Smooth muscle cell (in vitro differentiated cells): ENCODE measurements at regions not wholly inside any gene's neighbourhood (a gene's known extent, or its start where the extent isn't known, plus 50 kb on each side); places are given as distances from the start of the nearest gene placed in this dataset.

Source experiments
- DNase-seq: peaks from one replicate; lab custom pipeline; 2025; ENCODE audit not compliant: unreplicated experiment; lab: John Stamatoyannopoulos, UW
- H2AFZ ChIP-seq: fragments of 200-600 bp; sonication (generic); 2 replicates; pipeline ENCODE4 v1.6.0; 2016; ENCODE audit warnings: antibody characterized with exemption, low read depth, mild to moderate bottlenecking
- H3F3A ChIP-seq: fragments of 200-600 bp; sonication (generic); 2 replicates; pipeline ENCODE4 v1.6.0; 2017; ENCODE audit warnings: antibody characterized with exemption, low read depth
- H3K27ac ChIP-seq: fragments of 200-600 bp; sonication (generic); 2 replicates; pipeline ENCODE4 v1.5.1; 2016; ENCODE audit warnings: low read depth, mild to moderate bottlenecking
- H3K27me3 ChIP-seq: fragments of 200-600 bp; sonication (generic); 2 replicates; pipeline ENCODE4 v1.6.1; 2016; ENCODE audit warnings: low read depth, mild to moderate bottlenecking
- H3K36me3 ChIP-seq: fragments of 200-600 bp; sonication (generic); 2 replicates; pipeline ENCODE4 v1.5.1; 2016; ENCODE audit warnings: low read depth
- H3K4me1 ChIP-seq: fragments of 200-600 bp; sonication (generic); 2 replicates; pipeline ENCODE4 v1.5.1; 2016; ENCODE audit warnings: low read depth
- H3K4me2 ChIP-seq: fragments of 200-600 bp; sonication (generic); 2 replicates; pipeline ENCODE4 v1.6.0; 2016; ENCODE audit warnings: mild to moderate bottlenecking
- H3K4me3 ChIP-seq: fragments of 200-600 bp; sonication (generic); 2 replicates; pipeline ENCODE4 v1.5.1; 2016; ENCODE audit warnings: mild to moderate bottlenecking
- H3K79me2 ChIP-seq: fragments of 200-600 bp; sonication (generic); 2 replicates; pipeline ENCODE4 v1.6.0; 2016; ENCODE audit warnings: low read depth, mild to moderate bottlenecking
- H3K9ac ChIP-seq: fragments of 200-600 bp; sonication (generic); 2 replicates; pipeline ENCODE4 v1.6.0; 2016; ENCODE audit warnings: low read depth
- H3K9me3 ChIP-seq: fragments of 200-600 bp; sonication (generic); replicated peaks from 2 replicates; pipeline ENCODE4 v1.5.1; 2016; ENCODE audit warnings: low read depth
- H4K20me1 ChIP-seq: fragments of 200-600 bp; sonication (generic); 2 replicates; pipeline ENCODE4 v1.6.0; 2016; ENCODE audit warnings: low read depth
- WGBS: methylation state at CpG from one replicate; pipeline ENCODE4 v1.1.7; 2016; ENCODE audit warnings: low lambda C conversion rate; 5-methylcytosine and 5-hydroxymethylcytosine counted together
- TF ChIP-seq, protein P1 (sequence below): fragments of 200-600 bp; sonication (generic); IDR thresholded peaks from 2 replicates; pipeline ENCODE4 v1.5.1; 2017; ENCODE audit warnings: borderline replicate concordance, mild to moderate bottlenecking, antibody characterized with exemption; ENCODE audit not compliant: insufficient read depth, poor library complexity, severe bottlenecking

DNA sequence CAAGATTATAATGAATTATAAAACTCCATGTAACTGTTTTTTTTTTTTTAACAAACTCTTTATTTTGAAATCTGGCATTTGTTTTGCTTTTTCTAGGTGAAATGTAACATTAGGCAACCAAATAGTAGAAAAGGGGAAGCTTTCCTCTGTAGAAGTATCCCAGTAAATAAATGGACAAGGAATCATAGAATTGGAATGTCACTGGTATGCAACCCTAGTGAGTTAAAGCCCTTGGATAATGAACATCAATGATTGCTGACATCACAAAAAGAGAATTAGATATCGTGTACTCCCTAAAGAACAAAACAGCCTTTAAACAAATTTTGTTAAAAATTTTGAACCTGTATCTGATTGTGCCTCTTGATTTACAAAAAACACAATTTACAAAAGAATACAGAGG lies 93.9 kb upstream of the OGFRL1 start:
- Histone ChIP-seq H3K4me3 (no peak overlapping the region), H3K27me3 (no peaks in the 10 kb centered on the region), H2AFZ (peak overlapping the region; percentile 30), H3K9me3 (no peaks in the 10 kb centered on the region), H4K20me1 (no peaks in the 10 kb centered on the region), H3K79me2 (no peaks in the 10 kb centered on the region), H3K9ac (no peak overlapping the region), H3K27ac (peak overlapping the region; percentile 100), H3K4me1 (peaks cover 21% of the 10 kb centered on the region), H3K4me2 (peak overlapping the region; percentile 84), H3K36me3 (no peaks in the 10 kb centered on the region), H3F3A (peaks cover 27% of the 10 kb centered on the region)
- DNase-seq, result no peak
- TF ChIP-seq, protein P1, sequence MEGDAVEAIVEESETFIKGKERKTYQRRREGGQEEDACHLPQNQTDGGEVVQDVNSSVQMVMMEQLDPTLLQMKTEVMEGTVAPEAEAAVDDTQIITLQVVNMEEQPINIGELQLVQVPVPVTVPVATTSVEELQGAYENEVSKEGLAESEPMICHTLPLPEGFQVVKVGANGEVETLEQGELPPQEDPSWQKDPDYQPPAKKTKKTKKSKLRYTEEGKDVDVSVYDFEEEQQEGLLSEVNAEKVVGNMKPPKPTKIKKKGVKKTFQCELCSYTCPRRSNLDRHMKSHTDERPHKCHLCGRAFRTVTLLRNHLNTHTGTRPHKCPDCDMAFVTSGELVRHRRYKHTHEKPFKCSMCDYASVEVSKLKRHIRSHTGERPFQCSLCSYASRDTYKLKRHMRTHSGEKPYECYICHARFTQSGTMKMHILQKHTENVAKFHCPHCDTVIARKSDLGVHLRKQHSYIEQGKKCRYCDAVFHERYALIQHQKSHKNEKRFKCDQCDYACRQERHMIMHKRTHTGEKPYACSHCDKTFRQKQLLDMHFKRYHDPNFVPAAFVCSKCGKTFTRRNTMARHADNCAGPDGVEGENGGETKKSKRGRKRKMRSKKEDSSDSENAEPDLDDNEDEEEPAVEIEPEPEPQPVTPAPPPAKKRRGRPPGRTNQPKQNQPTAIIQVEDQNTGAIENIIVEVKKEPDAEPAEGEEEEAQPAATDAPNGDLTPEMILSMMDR, result no peak
- WGBS, result 6% methylated on average over 1 of the region's 1 CpG

- no peaks in the 10 kb centered on the region for H3K27me3 ChIP-seq
- H3K36me3 ChIP-seq, result no peaks in the 10 kb centered on the region
- H4K20me1 ChIP-seq, result no peaks in the 10 kb centered on the region
- TF ChIP-seq, protein P1, result no peak
- 25% methylated on average over 7 of the region's 7 CpGs for WGBS
- no peak overlapping the region for H2AFZ ChIP-seq
- H3K9me3 ChIP-seq, result no peaks in the 10 kb centered on the region
- peak overlapping the region; percentile 98 for H3K9ac ChIP-seq
- H3F3A ChIP-seq, result peaks cover 27% of the 10 kb centered on the region
- peak overlapping the region; percentile 84 for H3K4me2 ChIP-seq
- no peaks in the 10 kb centered on the region for H3K79me2 ChIP-seq
- no peak overlapping the region for H3K4me3 ChIP-seq
- H3K4me1 ChIP-seq, result peaks cover 21% of the 10 kb centered on the region
- DNase-seq, result no peak
- peak overlapping the region; percentile 100 for H3K27ac ChIP-seq
Observed at GRCh38 chr6:71197267-71197666, 91.3 kb upstream of the OGFRL1 start.

DNA sequence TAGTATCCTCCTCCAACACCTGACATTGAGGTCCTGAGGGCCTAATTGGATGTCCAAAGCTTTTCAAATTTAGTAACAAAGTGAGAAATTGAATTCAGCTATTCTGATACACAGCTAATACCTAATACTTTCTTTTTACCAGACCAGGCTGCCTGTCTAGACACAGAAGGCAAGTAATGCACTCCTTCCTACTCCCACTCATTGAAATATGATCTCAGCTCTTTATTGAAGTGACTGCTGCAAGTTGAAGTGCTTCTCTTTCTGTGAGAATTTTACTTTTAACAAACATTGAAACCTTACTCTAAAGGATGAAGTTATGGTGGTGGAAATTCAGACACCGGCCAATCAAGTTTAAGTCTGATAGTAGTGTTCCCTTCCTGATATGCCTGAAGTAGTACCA lies 90.8 kb upstream of the OGFRL1 start:
- H3K9ac ChIP-seq, result peak overlapping the region; percentile 98
- peak overlapping the region; percentile 10 for H2AFZ ChIP-seq
- H4K20me1 ChIP-seq, result no peaks in the 10 kb centered on the region
- peaks cover 21% of the 10 kb centered on the region for H3K4me1 ChIP-seq
- no peaks in the 10 kb centered on the region for H3K9me3 ChIP-seq
- no peaks in the 10 kb centered on the region for H3K27me3 ChIP-seq
- TF ChIP-seq, protein P1, result no peak
- peak overlapping the region; percentile 84 for H3K4me2 ChIP-seq
- no peak overlapping the region for H3K4me3 ChIP-seq
- DNase-seq, result no peak
- no peaks in the 10 kb centered on the region for H3K36me3 ChIP-seq
- 45% methylated on average over 1 of the region's 1 CpG for WGBS
- H3K79me2 ChIP-seq, result no peaks in the 10 kb centered on the region
- H3K27ac ChIP-seq, result peak overlapping the region; percentile 100
- peaks cover 27% of the 10 kb centered on the region for H3F3A ChIP-seq

GRCh38 chr6:71198908-71199307 lies 89.7 kb upstream of the OGFRL1 start:
- Histone ChIP-seq H3K4me3 (no peak overlapping the region), H3K27me3 (no peaks in the 10 kb centered on the region), H3K4me2 (peak overlapping the region; percentile 84), H3K27ac (peak overlapping the region; percentile 100), H4K20me1 (no peaks in the 10 kb centered on the region), H3K36me3 (no peaks in the 10 kb centered on the region), H3K9ac (peak overlapping the region; percentile 12), H2AFZ (no peak overlapping the region), H3K9me3 (no peaks in the 10 kb centered on the region), H3K79me2 (no peaks in the 10 kb centered on the region), H3F3A (peaks cover 27% of the 10 kb centered on the region), H3K4me1 (peaks cover 21% of the 10 kb centered on the region)
- TF ChIP-seq, protein P1, result no peak
- DNase-seq, result no peak
- 59% methylated on average over 2 of the region's 2 CpGs for WGBS
